Thyroid gland (tissue), 4 donors: ENCODE measurements at regions not wholly inside any gene's neighbourhood (a gene's known extent, or its start where the extent isn't known, plus 50 kb on each side); places are given as distances from the start of the nearest gene placed in this dataset.

Experiments
- POLR2A ChIP-seq, 2 donors: fragments of 450-650 bp; IDR thresholded peaks; one replicate each; pipeline ENCODE4 v1.6.1; 2017; ENCODE audit warnings: antibody characterized with exemption in 2 of 2, mild to moderate bottlenecking in 2 of 2, moderate library complexity in 1 of 2
- TF ChIP-seq, protein P1 (sequence below), 6 experiments: fragments of 200-600 bp in 3 of 6; fragments of 450-650 bp in 3 of 6; sonication (generic) in 3 of 6; IDR thresholded peaks; one replicate each; pipeline ENCODE4 v1.5.1; 2016 to 2019; ENCODE audit warnings: antibody characterized with exemption in 6 of 6, mild to moderate bottlenecking in 2 of 6, inconsistent platforms in 1 of 6, moderate library complexity in 1 of 6

DNA sequence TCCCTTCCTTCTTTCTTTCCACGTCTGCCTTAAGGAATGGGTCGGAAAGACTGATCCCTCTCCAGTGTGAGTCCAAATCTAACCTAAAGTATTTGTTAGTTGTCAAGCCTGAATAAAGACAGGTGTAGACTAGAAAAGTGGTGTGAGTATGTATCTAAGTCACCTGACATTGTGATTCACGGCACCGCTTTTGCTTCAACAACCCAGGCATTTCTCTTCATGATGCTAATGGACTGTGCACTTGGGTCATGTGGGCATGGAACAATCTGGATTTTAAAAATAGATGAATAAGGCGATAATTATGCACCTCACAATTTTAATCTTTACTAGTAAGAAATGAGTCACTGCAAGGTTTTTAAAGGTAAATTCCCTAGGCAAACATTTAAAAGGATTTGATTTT, 107.5 kb downstream of the LIPG start:
- TF ChIP-seq, protein P1, sequence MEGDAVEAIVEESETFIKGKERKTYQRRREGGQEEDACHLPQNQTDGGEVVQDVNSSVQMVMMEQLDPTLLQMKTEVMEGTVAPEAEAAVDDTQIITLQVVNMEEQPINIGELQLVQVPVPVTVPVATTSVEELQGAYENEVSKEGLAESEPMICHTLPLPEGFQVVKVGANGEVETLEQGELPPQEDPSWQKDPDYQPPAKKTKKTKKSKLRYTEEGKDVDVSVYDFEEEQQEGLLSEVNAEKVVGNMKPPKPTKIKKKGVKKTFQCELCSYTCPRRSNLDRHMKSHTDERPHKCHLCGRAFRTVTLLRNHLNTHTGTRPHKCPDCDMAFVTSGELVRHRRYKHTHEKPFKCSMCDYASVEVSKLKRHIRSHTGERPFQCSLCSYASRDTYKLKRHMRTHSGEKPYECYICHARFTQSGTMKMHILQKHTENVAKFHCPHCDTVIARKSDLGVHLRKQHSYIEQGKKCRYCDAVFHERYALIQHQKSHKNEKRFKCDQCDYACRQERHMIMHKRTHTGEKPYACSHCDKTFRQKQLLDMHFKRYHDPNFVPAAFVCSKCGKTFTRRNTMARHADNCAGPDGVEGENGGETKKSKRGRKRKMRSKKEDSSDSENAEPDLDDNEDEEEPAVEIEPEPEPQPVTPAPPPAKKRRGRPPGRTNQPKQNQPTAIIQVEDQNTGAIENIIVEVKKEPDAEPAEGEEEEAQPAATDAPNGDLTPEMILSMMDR (IDR thresholded peaks at IDR 0.05), result no peak
- no peak for TF ChIP-seq POLR2A (IDR thresholded peaks at IDR 0.05)
